BLaER1 treated with 17β-estradiol and CSF1 and Interleukin-3, amounts not matched to agents 10 nM and 100 nM (cell line): ENCODE measurements at regions not wholly inside any gene's neighbourhood (a gene's known extent, or its start where the extent isn't known, plus 50 kb on each side); places are given as distances from the start of the nearest gene placed in this dataset.
"Not testable (repeated sequence)": the region's sequence is repeated elsewhere in the genome, so short reads cannot be mapped to it uniquely, and the experiment has no call there.

Experiments
- H3K27ac ChIP-seq, 11 experiments: shearing (Covaris generic); formaldehyde crosslinking; 2 replicates each; pipeline ENCODE4 v1.8.1; 2022
- H3K27me3 ChIP-seq, 11 experiments: shearing (Covaris generic); formaldehyde crosslinking; 2 replicates each; pipeline ENCODE4 v1.8.1; 2022
- H3K36me3 ChIP-seq, 11 experiments: shearing (Covaris generic); formaldehyde crosslinking; 2 replicates each; pipeline ENCODE4 v1.8.1; 2022
- H3K4me1 ChIP-seq, 10 experiments: shearing (Covaris generic); formaldehyde crosslinking; 2 replicates each; pipeline ENCODE4 v1.8.1; 2022
- H3K4me2 ChIP-seq, 11 experiments: shearing (Covaris generic); formaldehyde crosslinking; 2 replicates each; pipeline ENCODE4 v1.8.1; 2022
- H3K4me3 ChIP-seq, 10 experiments: shearing (Covaris generic); formaldehyde crosslinking; 2 replicates each; pipeline ENCODE4 v1.8.1; 2022
- H3K9ac ChIP-seq, 11 experiments: shearing (Covaris generic); formaldehyde crosslinking; 2 replicates each; pipeline ENCODE4 v1.8.1; 2022
- H3K9me3 ChIP-seq, 11 experiments: shearing (Covaris generic); formaldehyde crosslinking; replicated peaks in 1 of 11; 2 replicates each; pipeline ENCODE4 v1.8.1; 2022
- H4K20me1 ChIP-seq, 11 experiments: shearing (Covaris generic); formaldehyde crosslinking; 2 replicates each; pipeline ENCODE4 v1.8.1; 2022
- Cebpa-rat ChIP-seq, 11 experiments: shearing (Covaris generic); IDR thresholded peaks; 2 replicates each; pipeline ENCODE4 v1.8.1; 2022

DNA sequence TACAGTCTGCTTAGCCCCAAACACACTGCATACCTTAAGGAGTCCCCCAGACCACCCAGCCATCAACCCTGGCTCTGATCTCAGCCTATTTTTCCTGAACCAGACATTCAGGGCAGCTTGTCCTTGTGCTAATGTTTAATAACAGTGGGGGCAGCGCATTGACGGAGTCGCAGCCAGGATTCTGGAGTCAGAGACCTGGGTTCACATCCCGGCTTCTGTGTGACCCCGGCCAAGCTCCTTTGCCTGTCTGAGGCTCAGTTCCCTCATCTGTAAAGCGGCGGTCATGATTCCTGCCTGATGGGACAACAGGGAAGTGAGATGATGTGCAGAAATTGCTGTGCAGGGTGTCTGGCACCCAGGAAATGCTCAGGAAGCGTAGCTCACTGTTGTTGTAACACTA lies 63.1 kb downstream of the MATN1 start:
- H3K4me1 ChIP-seq, result peaks cover 0 to 29% (median 13%) of the 10 kb centered on the region in 10 experiments; a peak in 16 of 20 replicates
- H3K9me3 ChIP-seq, result no peaks in the 10 kb centered on the region
- no peak overlapping the region for H3K4me3 ChIP-seq
- no peak overlapping the region for H3K9ac ChIP-seq
- no peaks in the 10 kb centered on the region for H3K36me3 ChIP-seq
- no peak for TF ChIP-seq Cebpa-rat (IDR thresholded peaks at IDR 0.05)
- no peak overlapping the region for H3K4me2 ChIP-seq
- H3K27me3 ChIP-seq, result no peaks in the 10 kb centered on the region
- H3K27ac ChIP-seq, result no peak overlapping the region
- H4K20me1 ChIP-seq, result no peaks in the 10 kb centered on the region; a peak in 1 of 22 replicates

GRCh38 chr1:30659702-30660101 lies 63.7 kb downstream of the MATN1 start:
- peak overlapping the region in 8 of 11 experiments; percentile 36 to 91 (median 72); a peak in 12 of 22 replicates for H3K4me2 ChIP-seq
- H3K27ac ChIP-seq, result no peak overlapping the region
- no peak for TF ChIP-seq Cebpa-rat (IDR thresholded peaks at IDR 0.05)

GRCh38 chr1:30658375-30658774 lies 65.0 kb downstream of the MATN1 start:
- Histone ChIP-seq H3K4me2 (peak overlapping the region in 8 of 11 experiments; percentile 36 to 91 (median 72); a peak in 15 of 22 replicates), H3K4me1 (peaks cover 0 to 27% (median 13%) of the 10 kb centered on the region in 10 experiments; a peak in 16 of 20 replicates)
- H3K27ac ChIP-seq, H3K9me3 ChIP-seq, H3K27me3 ChIP-seq, H3K9ac ChIP-seq, H3K36me3 ChIP-seq, H3K4me3 ChIP-seq, H4K20me1 ChIP-seq: not testable (repeated sequence)

More at GRCh38 chr1:30659702-30660101, 63.7 kb downstream of the MATN1 start:
- Histone ChIP-seq H3K4me1 (peaks cover 0 to 27% (median 13%) of the 10 kb centered on the region in 10 experiments; a peak in 16 of 20 replicates), H3K4me3 (no peak overlapping the region), H3K27me3 (no peaks in the 10 kb centered on the region), H4K20me1 (no peaks in the 10 kb centered on the region; a peak in 1 of 22 replicates), H3K9ac (no peak overlapping the region), H3K9me3 (no peaks in the 10 kb centered on the region), H3K36me3 (no peaks in the 10 kb centered on the region)

GRCh38 chr1:30658014-30658336 lies 65.4 kb downstream of the MATN1 start:
- Histone ChIP-seq H3K9me3 (no peaks in the 10 kb centered on the region), H3K4me2 (no peak overlapping the region), H3K36me3 (no peaks in the 10 kb centered on the region), H3K27ac (no peak overlapping the region), H3K9ac (no peak overlapping the region), H4K20me1 (no peaks in the 10 kb centered on the region; a peak in 1 of 22 replicates), H3K4me3 (no peak overlapping the region), H3K4me1 (peaks cover 0 to 27% (median 13%) of the 10 kb centered on the region in 10 experiments; a peak in 16 of 20 replicates), H3K27me3 (no peaks in the 10 kb centered on the region)
- TF ChIP-seq Cebpa-rat (IDR thresholded peaks at IDR 0.05), result no peak

GRCh38 chr1:30657131-30658013 lies 66.0 kb downstream of the MATN1 start:
- no peak for TF ChIP-seq Cebpa-rat (IDR thresholded peaks at IDR 0.05)
- no peaks in the 10 kb centered on the region; a peak in 1 of 22 replicates for H4K20me1 ChIP-seq
- H3K4me1 ChIP-seq, result peaks cover 0 to 27% (median 13%) of the 10 kb centered on the region in 10 experiments; a peak in 17 of 20 replicates
- H3K36me3 ChIP-seq, result no peaks in the 10 kb centered on the region
- peaks cover 0 to 5% (median 0%) of the 10 kb centered on the region in 11 experiments; a peak in 4 of 22 replicates for H3K27me3 ChIP-seq
- no peak overlapping the region for H3K4me2 ChIP-seq
- no peak overlapping the region for H3K27ac ChIP-seq
- no peak overlapping the region for H3K4me3 ChIP-seq
- H3K9ac ChIP-seq, result no peak overlapping the region
- no peaks in the 10 kb centered on the region for H3K9me3 ChIP-seq

- H4K20me1 ChIP-seq, result no peaks in the 10 kb centered on the region; a peak in 1 of 22 replicates
- no peak overlapping the region for H3K4me2 ChIP-seq
- H3K27me3 ChIP-seq, result peaks cover 0 to 14% (median 10%) of the 10 kb centered on the region in 11 experiments; a peak in 12 of 22 replicates
- no peaks in the 10 kb centered on the region for H3K9me3 ChIP-seq
- no peak for TF ChIP-seq Cebpa-rat (IDR thresholded peaks at IDR 0.05)
- no peaks in the 10 kb centered on the region for H3K36me3 ChIP-seq
- peaks cover 4 to 31% (median 13%) of the 10 kb centered on the region in 10 experiments; a peak in 17 of 20 replicates for H3K4me1 ChIP-seq
- H3K9ac ChIP-seq, result no peak overlapping the region
- no peak overlapping the region for H3K27ac ChIP-seq
- H3K4me3 ChIP-seq, result no peak overlapping the region
These were observed 67.0 kb downstream of the MATN1 start for GRCh38 chr1:30656171-30656940.

- Histone ChIP-seq H3K9ac (no peak overlapping the region), H3K4me1 (peaks cover 4 to 31% (median 13%) of the 10 kb centered on the region in 10 experiments; a peak in 17 of 20 replicates), H3K4me3 (no peak overlapping the region), H3K4me2 (no peak overlapping the region), H3K36me3 (no peaks in the 10 kb centered on the region), H3K27ac (no peak overlapping the region), H3K9me3 (no peaks in the 10 kb centered on the region), H3K27me3 (peaks cover 6 to 21% (median 17%) of the 10 kb centered on the region in 11 experiments; a peak in 20 of 22 replicates), H4K20me1 (no peaks in the 10 kb centered on the region; a peak in 1 of 22 replicates)
- no peak for TF ChIP-seq Cebpa-rat (IDR thresholded peaks at IDR 0.05)
These were observed 67.7 kb downstream of the MATN1 start for GRCh38 chr1:30655672-30656071.

DNA sequence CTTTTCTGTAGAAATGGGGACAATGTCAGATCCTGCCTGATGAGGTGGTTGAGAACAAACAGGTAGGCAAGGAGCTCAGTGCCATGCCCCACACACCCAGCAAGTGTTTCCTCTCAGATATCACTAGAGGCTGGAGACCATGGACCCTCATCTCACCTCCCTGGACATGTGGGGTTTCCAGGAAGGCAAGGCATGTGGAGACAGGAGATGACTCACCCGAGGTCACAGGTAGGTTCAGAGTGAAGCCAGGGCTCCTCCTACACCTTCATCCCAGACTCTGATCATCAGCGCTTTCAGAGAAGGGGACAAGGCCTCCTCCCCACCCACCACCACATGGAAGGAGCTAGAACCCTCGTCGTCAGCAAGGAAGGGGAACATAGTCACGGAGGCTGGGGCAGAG lies 69.2 kb downstream of the MATN1 start:
- Histone ChIP-seq H4K20me1 (peaks cover 0 to 3% (median 0%) of the 10 kb centered on the region in 11 experiments; a peak in 2 of 22 replicates), H3K4me3 (no peak overlapping the region), H3K36me3 (no peaks in the 10 kb centered on the region), H3K4me2 (no peak overlapping the region), H3K9me3 (no peaks in the 10 kb centered on the region), H3K4me1 (peaks cover 5 to 24% (median 8%) of the 10 kb centered on the region in 10 experiments; a peak in 17 of 20 replicates), H3K9ac (no peak overlapping the region), H3K27ac (no peak overlapping the region), H3K27me3 (peaks cover 15 to 34% (median 31%) of the 10 kb centered on the region in 11 experiments; a peak in 21 of 22 replicates)
- no peak for TF ChIP-seq Cebpa-rat (IDR thresholded peaks at IDR 0.05)
